ENCODE measurements at regions not wholly inside any gene's neighbourhood (a gene's known extent, or its start where the extent isn't known, plus 50 kb on each side); places are given as distances from the start of the nearest gene placed in this dataset.

GRCh38 chr6:102986086-102986485, 1592.6 kb downstream of the GRIK2 start (continued):
- no peak for TF ChIP-seq ZNF280B (CRISPR knock-in tag; IDR thresholded peaks at IDR 0.05)
- no peak for TF ChIP-seq MBD2 (IDR thresholded peaks at IDR 0.05; ENCODE audit: borderline replicate concordance, low read depth)
- no peak for TF ChIP-seq SRSF3 (IDR thresholded peaks at IDR 0.05; ENCODE audit: insufficient read depth, low read length)
- no peak for TF ChIP-seq CTCF (IDR thresholded peaks at IDR 0.05 in 2 of 3, conservative IDR thresholded peaks at IDR 0.05 in 1 of 3; ENCODE audit: insufficient read depth in 2 of 3, low read depth in 1 of 3, low read length in 3 of 3)
- no peak for TF ChIP-seq RBM34 (IDR thresholded peaks at IDR 0.05; ENCODE audit: borderline replicate concordance, insufficient read depth, low read length)
- TF ChIP-seq ZNF140 (CRISPR knock-in tag; IDR thresholded peaks at IDR 0.05) = no peak

GRCh38 chr6:102984357-102984756, 1590.8 kb downstream of the GRIK2 start:
- 0% methylated on average over 1 of the region's 1 CpG for WGBS (ENCODE audit: insufficient coverage, low coverage, missing lambda C conversion rate)
- Histone ChIP-seq H3K4me3 (no peak overlapping the region), H3K9me1 (ENCODE audit: control insufficient read depth, insufficient read depth, low read length) (no peaks in the 10 kb centered on the region), H3K36me3 (ENCODE audit: control insufficient read depth, insufficient read depth, low read length) (no peaks in the 10 kb centered on the region), H2AFZ (ENCODE audit: low read depth, low read length) (no peak overlapping the region), H3K9ac (ENCODE audit: insufficient read depth in 1 of 2, low read depth in 2 of 2, low read length in 2 of 2) (no peak overlapping the region), H3K27me3 (ENCODE audit: control insufficient read depth in 2 of 2, insufficient read depth in 2 of 2, low read length in 2 of 2) (no peaks in the 10 kb centered on the region), H3K27ac (ENCODE audit: extremely low read depth, low read depth, low read length) (no peak overlapping the region), H3K4me2 (ENCODE audit: insufficient read depth, low read length) (no peak overlapping the region), H3K9me3 (replicated peaks; ENCODE audit: control insufficient read depth, insufficient read depth, low read depth, low read length) (no peaks in the 10 kb centered on the region), H3K79me2 (ENCODE audit: control insufficient read depth, insufficient read depth, low read length) (no peaks in the 10 kb centered on the region), H4K20me1 (replicated peaks; ENCODE audit: control insufficient read depth, insufficient read depth, low read length) (no peaks in the 10 kb centered on the region), H3K4me1 (replicated peaks in 1 of 2; ENCODE audit: control insufficient read depth in 2 of 2, insufficient read depth in 2 of 2, low read length in 2 of 2) (no peaks in the 10 kb centered on the region)
- in situ Hi-C loops (cut with MboI) = no loop called here
- DNase-seq (ENCODE audit: extremely low read depth in 1 of 4, low spot score in 3 of 4) = no peak
- ATAC-seq = no peak
- no peak for FAIRE-seq
- intact Hi-C loops (cut with micrococcal nuclease) = no loop called here
- TF ChIP-seq MAFG (tag; conservative IDR thresholded peaks at IDR 0.05) (0 out of 2 replicates have a peak, but pooled peaks have one; percentile 21), MAFK (IDR thresholded peaks at IDR 0.05; ENCODE audit: low read length) (peak; percentile 29; the same call in 1 of the 2 replicates), C11orf30 (IDR thresholded peaks at IDR 0.05; ENCODE audit: low read depth) (peak; percentile 42; the same call in 1 of the 2 replicates), ZNF316 (IDR thresholded peaks at IDR 0.05) (peak; percentile 73), TEAD4 (IDR thresholded peaks at IDR 0.05; ENCODE audit: low read length) (no peak), TEAD4 (CRISPR knock-in tag; IDR thresholded peaks at IDR 0.05; ENCODE audit: borderline replicate concordance) (no peak)
- BruUV-seq (replicated peaks) = no TSS peak
- ChIA-PET POLR2A (no interaction called here), CTCF (ENCODE audit: low intra/inter-chr PET ratio) (no interaction called here)
